ENCODE measurements at regions not wholly inside any gene's neighbourhood (a gene's known extent, or its start where the extent isn't known, plus 50 kb on each side); places are given as distances from the start of the nearest gene placed in this dataset.

DNA sequence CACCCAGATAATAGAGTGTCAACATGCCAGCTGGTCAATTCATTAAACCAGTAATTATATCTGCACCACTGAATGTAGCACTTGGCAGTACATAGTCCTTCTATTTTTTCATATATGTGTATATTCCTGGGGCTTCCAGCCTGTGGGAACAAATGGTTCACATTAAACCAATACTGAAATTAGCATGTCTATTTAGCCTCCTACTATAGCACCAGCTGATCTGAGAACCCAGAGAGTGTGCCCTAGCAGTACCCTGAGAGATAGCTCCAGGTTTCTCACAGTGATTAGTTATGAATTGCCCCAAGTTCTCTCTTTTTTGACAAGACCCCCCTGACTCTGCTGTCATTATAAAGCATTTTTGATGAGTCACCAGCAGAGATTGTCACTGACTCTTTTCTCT is 1097.3 kb upstream of the FLRT2 start:
- no peak for FAIRE-seq
- Histone ChIP-seq H3K4me2 (no peak overlapping the region), H3K27ac (no peak overlapping the region), H3K4me3 (no peak overlapping the region), H3K4me1 (no peaks in the 10 kb centered on the region), H3K9me3 (no peaks in the 10 kb centered on the region)
- POLR2A ChIA-PET = no interaction called here
- CTCF ChIA-PET = no interaction called here
- TF ChIP-seq RNF2 (IDR thresholded peaks at IDR 0.05; ENCODE audit: borderline replicate concordance, low read depth) (no peak), KDM1A (IDR thresholded peaks at IDR 0.05; ENCODE audit: low read depth) (no peak), TFCP2L1 (CRISPR knock-in tag; IDR thresholded peaks at IDR 0.05) (no peak), CHD4 (IDR thresholded peaks at IDR 0.05; ENCODE audit: borderline replicate concordance) (no peak), FOSB (CRISPR knock-in tag; IDR thresholded peaks at IDR 0.05) (no peak), POLR2A (IDR thresholded peaks at IDR 0.05; ENCODE audit: low read length) (no peak), ZC3H11A (IDR thresholded peaks at IDR 0.05) (no peak), EHMT2 (IDR thresholded peaks at IDR 0.05; ENCODE audit: low read depth) (no peak), MYC (IDR thresholded peaks at IDR 0.05; ENCODE audit: borderline replicate concordance, low read length) (no peak), RAD21 (conservative IDR thresholded peaks at IDR 0.05 in 1 of 2, IDR thresholded peaks at IDR 0.05 in 1 of 2) (no peak), BHLHE40 (IDR thresholded peaks at IDR 0.05; ENCODE audit: low read depth, low read length) (no peak), TP53 (CRISPR knock-in tag; IDR thresholded peaks at IDR 0.05) (no peak)
- TF ChIP-seq, protein P1, sequence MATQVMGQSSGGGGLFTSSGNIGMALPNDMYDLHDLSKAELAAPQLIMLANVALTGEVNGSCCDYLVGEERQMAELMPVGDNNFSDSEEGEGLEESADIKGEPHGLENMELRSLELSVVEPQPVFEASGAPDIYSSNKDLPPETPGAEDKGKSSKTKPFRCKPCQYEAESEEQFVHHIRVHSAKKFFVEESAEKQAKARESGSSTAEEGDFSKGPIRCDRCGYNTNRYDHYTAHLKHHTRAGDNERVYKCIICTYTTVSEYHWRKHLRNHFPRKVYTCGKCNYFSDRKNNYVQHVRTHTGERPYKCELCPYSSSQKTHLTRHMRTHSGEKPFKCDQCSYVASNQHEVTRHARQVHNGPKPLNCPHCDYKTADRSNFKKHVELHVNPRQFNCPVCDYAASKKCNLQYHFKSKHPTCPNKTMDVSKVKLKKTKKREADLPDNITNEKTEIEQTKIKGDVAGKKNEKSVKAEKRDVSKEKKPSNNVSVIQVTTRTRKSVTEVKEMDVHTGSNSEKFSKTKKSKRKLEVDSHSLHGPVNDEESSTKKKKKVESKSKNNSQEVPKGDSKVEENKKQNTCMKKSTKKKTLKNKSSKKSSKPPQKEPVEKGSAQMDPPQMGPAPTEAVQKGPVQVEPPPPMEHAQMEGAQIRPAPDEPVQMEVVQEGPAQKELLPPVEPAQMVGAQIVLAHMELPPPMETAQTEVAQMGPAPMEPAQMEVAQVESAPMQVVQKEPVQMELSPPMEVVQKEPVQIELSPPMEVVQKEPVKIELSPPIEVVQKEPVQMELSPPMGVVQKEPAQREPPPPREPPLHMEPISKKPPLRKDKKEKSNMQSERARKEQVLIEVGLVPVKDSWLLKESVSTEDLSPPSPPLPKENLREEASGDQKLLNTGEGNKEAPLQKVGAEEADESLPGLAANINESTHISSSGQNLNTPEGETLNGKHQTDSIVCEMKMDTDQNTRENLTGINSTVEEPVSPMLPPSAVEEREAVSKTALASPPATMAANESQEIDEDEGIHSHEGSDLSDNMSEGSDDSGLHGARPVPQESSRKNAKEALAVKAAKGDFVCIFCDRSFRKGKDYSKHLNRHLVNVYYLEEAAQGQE (IDR thresholded peaks at IDR 0.05) = no peak
- TF ChIP-seq, protein P2, sequence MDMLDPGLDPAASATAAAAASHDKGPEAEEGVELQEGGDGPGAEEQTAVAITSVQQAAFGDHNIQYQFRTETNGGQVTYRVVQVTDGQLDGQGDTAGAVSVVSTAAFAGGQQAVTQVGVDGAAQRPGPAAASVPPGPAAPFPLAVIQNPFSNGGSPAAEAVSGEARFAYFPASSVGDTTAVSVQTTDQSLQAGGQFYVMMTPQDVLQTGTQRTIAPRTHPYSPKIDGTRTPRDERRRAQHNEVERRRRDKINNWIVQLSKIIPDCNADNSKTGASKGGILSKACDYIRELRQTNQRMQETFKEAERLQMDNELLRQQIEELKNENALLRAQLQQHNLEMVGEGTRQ (IDR thresholded peaks at IDR 0.05) = no peak
- ATAC-seq = no peak
- no peak for DNase-seq (ENCODE audit: low read depth in 1 of 2, low spot score in 1 of 2)

DNA sequence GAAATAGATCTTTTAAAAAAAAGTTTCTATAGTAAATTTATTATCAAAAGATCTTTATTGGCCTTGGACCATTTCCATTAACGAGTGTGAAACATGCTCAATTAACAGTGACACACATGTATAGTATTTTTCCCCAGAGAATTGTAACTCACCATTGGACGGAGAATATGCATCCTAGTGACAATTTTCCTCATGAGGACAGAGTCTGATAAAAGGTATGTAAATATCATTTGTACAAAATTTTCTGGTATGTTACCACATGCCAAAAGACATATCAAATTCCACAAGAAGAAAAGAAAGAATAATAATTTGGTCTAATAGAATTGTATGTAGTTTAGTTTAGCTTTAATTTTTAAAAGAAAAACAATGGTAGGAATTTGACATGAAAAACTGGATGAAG is 1096.0 kb upstream of the FLRT2 start:
- no peak for TF ChIP-seq FOSL2 (IDR thresholded peaks at IDR 0.05)
- no peak for TF ChIP-seq FOSL2 (CRISPR knock-in tag; IDR thresholded peaks at IDR 0.05)
- TF ChIP-seq ZFP36 (IDR thresholded peaks at IDR 0.05; ENCODE audit: borderline replicate concordance, partially characterized antibody) = no peak
- TF ChIP-seq GATA3 (IDR thresholded peaks at IDR 0.05; ENCODE audit: borderline replicate concordance) = no peak
- no peak for TF ChIP-seq TFCP2L1 (CRISPR knock-in tag; IDR thresholded peaks at IDR 0.05)
- TF ChIP-seq, protein P3, sequence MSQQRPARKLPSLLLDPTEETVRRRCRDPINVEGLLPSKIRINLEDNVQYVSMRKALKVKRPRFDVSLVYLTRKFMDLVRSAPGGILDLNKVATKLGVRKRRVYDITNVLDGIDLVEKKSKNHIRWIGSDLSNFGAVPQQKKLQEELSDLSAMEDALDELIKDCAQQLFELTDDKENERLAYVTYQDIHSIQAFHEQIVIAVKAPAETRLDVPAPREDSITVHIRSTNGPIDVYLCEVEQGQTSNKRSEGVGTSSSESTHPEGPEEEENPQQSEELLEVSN (IDR thresholded peaks at IDR 0.05; ENCODE audit: borderline replicate concordance, low read depth) = no peak
- no peak for TF ChIP-seq CHD2 (IDR thresholded peaks at IDR 0.05; ENCODE audit: low read length, partially characterized antibody)
- no peak for TF ChIP-seq TP53 (CRISPR knock-in tag; IDR thresholded peaks at IDR 0.05)
- TF ChIP-seq, protein P2 (IDR thresholded peaks at IDR 0.05) = no peak
- no peak for TF ChIP-seq FOXS1 (CRISPR knock-in tag; IDR thresholded peaks at IDR 0.05)
- TF ChIP-seq, protein P4, sequence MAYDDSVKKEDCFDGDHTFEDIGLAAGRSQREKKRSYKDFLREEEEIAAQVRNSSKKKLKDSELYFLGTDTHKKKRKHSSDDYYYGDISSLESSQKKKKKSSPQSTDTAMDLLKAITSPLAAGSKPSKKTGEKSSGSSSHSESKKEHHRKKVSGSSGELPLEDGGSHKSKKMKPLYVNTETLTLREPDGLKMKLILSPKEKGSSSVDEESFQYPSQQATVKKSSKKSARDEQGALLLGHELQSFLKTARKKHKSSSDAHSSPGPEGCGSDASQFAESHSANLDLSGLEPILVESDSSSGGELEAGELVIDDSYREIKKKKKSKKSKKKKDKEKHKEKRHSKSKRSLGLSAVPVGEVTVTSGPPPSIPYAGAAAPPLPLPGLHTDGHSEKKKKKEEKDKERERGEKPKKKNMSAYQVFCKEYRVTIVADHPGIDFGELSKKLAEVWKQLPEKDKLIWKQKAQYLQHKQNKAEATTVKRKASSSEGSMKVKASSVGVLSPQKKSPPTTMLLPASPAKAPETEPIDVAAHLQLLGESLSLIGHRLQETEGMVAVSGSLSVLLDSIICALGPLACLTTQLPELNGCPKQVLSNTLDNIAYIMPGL (CRISPR knock-in tag; IDR thresholded peaks at IDR 0.05; ENCODE audit: borderline replicate concordance) = no peak
- TF ChIP-seq, protein P5, sequence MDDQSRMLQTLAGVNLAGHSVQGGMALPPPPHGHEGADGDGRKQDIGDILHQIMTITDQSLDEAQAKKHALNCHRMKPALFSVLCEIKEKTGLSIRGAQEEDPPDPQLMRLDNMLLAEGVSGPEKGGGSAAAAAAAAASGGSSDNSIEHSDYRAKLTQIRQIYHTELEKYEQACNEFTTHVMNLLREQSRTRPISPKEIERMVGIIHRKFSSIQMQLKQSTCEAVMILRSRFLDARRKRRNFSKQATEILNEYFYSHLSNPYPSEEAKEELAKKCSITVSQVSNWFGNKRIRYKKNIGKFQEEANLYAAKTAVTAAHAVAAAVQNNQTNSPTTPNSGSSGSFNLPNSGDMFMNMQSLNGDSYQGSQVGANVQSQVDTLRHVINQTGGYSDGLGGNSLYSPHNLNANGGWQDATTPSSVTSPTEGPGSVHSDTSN (IDR thresholded peaks at IDR 0.05) = no peak
- no peak for TF ChIP-seq POLR2AphosphoS2 (conservative IDR thresholded peaks at IDR 0.05; ENCODE audit: low read length)
- CTCF ChIA-PET = no interaction called here
- WGBS (ENCODE audit: missing lambda C conversion rate) = 1% methylated on average over 2 of the region's 2 CpGs

More for the DNA sequence above, 1096.0 kb upstream of the FLRT2 start:
- H3K27ac ChIP-seq = no peak overlapping the region
- ATAC-seq = no peak
- no peaks in the 10 kb centered on the region for H3K9me3 ChIP-seq
- no peaks in the 10 kb centered on the region for H3K4me1 ChIP-seq
- H3K4me2 ChIP-seq = no peak overlapping the region
- H3K4me3 ChIP-seq = no peak overlapping the region
- DNase-seq (ENCODE audit: low read depth in 1 of 2, low spot score in 1 of 2) = no peak
- POLR2A ChIA-PET = no interaction called here
- FAIRE-seq = no peak
